ENCODE measurements at regions not wholly inside any gene's neighbourhood (a gene's known extent, or its start where the extent isn't known, plus 50 kb on each side); places are given as distances from the start of the nearest gene placed in this dataset.
A peak's percentile ranks its signal among the peaks of the same experiment; 100 is the strongest.

DNA sequence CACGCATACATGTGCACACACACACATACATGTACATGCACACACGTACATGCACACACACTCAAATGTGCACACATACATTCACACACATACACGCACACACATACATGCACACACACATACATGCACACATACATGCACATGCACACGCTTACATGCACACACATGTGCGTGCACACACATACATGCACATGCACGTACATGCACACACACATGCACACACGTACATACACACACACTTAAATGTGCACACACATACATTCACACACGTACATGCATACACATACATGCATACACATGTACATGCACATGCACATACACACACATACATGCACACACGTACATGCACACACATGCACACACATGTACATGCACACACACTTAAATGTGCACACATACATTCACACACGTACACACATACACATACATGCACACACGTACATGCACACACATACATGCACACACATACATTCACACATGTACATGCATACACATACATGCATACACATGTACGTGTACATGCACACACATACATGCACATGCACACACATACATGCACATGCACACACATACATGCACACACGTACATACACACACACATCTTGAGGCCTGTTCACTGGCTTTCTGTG lies 283.7 kb upstream of the ID2 start:
- no peak for DNase-seq (ENCODE audit: extremely low read depth in 1 of 11, low read depth in 9 of 11, low spot score in 4 of 11)

DNA sequence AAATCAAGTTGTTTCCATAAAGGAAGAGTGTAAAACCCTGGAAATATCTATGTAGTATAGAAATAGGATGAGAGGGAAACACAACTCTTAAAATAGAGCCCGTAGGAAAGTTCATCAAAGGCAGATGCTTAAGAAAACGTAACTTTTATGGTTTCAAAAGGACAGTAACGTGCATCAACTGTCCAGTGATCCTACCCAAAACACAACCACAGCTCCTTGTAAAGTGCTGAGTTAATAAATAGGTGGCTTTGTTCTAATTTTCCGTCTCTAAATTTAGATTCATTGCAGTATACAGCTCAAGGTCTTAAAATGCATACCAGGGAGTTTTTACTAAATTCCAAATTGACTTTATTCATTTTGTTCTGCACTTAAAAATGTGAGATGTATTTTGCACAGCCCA lies 282.1 kb upstream of the ID2 start:
- no peak for DNase-seq (ENCODE audit: extremely low read depth in 1 of 11, low read depth in 9 of 11, low spot score in 4 of 11)

DNA sequence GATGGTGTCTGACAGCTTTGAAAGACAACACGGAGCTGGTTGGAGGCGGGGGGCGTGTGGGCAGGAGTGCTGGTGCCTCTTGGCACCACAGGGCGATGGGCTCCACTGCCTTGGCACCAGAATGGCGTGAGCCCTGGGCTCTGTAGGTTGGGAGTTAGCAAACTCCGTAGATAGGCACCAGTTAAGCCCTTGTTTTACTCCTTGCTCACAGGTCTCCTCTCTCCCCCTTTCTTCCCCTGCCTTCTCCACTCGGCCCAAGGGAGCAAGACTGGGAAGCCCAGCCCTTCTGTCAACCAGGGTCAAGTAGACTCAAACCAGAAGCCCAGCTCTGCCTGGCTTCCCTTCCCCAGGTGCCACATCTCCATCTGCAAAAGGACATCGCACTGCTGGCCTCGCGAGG lies 281.7 kb upstream of the ID2 start:
- no peak for DNase-seq (ENCODE audit: extremely low read depth in 1 of 11, low read depth in 9 of 11, low spot score in 4 of 11)

DNA sequence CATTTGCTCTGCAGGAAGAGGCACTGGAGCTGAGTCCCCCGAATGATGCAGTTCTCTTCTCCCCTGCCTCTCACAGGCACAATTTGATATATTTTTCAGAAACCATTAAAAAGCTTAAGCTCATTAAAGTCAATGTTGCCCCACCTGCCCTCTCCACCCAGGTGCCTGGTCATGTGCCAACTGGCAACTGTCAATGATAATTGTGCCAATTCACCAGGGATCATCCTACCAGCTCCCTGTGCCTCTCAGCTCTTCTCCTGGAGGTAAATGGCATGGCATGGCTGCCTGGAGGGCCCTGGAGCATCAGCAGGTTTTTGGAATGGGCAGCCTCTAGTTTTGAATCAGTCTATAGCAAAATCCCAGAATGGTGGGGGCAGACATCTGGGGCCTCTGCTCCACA lies 279.6 kb upstream of the ID2 start:
- DNase-seq (ENCODE audit: extremely low read depth in 1 of 11, low read depth in 9 of 11, low spot score in 4 of 11) = no peak

DNA sequence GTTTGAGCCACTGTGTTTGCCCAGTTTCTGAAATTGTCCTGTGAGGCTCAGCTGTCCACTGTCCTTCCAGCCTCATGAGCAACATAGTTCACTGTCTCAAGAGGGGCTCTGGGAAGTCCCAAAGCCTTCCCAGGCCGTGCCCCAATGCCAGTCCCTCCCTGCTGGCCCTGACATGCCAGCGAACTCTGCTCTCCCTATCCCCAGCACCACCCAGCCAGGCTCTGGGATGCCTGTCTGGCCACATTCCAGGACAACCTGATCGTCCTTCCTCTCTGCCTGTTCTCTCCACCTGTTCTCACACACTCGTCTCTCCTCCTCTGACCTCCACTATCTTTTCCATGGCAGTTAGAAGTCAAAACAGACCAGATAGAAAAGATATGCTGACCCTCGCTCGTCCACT lies 278.0 kb upstream of the ID2 start:
- no peak for DNase-seq (ENCODE audit: extremely low read depth in 1 of 11, low read depth in 9 of 11, low spot score in 4 of 11)

DNA sequence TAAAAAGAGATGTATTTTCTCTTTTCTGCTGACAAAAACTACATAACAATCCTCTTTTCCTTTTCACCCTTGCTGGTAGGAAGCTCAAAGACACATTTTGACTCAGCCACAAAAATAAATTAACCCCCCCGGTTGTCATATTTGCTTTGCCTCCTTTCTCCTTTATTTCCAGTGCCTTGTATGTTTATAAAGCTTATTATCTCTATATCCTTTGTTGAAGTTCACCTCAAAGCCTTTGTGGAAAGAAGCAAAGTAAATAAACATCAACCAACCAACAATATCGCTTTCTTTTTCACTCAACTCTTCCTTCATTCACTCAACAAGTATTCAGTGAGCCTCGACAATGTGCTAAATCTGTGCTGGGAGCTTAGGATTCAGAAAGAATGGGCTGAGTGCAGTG lies 276.5 kb upstream of the ID2 start:
- no peak for DNase-seq (ENCODE audit: extremely low read depth in 1 of 11, low read depth in 9 of 11, low spot score in 4 of 11)

GRCh38 chr2:8406271-8406670 lies 275.6 kb upstream of the ID2 start:
- no peak for DNase-seq (ENCODE audit: extremely low read depth in 1 of 11, low read depth in 9 of 11, low spot score in 4 of 11)

- no peak for DNase-seq (ENCODE audit: extremely low read depth in 1 of 11, low read depth in 9 of 11, low spot score in 4 of 11)
Measured at GRCh38 chr2:8407332-8407731, 274.5 kb upstream of the ID2 start.

GRCh38 chr2:8408560-8409460 lies 273.0 kb upstream of the ID2 start:
- no peak for DNase-seq (ENCODE audit: extremely low read depth in 1 of 11, low read depth in 9 of 11, low spot score in 4 of 11)

DNA sequence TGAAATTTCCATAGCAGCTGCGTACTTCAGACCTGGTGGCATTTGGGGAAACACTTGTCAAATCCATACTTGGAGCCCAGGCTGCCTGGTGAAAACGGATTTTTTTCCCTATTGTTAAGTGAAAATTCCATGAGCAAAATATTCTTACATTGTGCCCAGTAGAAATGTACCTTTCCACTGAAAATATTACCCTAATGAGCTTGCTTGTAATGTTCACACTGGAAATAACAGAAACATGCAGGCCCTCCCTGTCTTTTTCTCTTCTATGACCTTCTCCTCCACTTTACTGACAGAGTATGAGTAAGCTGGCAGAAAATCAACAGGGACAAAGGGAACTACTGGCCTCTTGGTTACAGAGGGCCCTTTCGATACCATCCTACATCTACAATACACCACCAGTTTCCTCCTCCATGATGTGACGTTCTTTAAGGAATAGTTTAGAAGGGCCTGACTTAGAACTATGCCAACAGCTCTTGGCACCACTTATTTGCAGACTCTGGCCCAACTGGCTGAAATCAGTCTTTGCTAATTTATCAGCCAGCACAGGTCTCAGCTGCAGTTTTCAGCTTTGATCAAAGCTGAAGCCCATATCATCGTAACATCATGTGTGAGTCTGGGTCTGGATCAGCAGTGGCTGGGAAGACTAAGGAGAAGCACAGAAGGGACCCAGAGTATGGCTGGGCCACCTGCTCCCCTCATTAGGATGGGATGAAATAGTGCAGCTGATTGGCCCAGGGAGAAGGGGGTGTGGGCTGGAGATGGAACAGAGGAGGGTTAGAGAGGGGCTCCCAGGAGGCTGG lies 272.2 kb upstream of the ID2 start:
- no peak for DNase-seq (ENCODE audit: extremely low read depth in 1 of 11, low read depth in 9 of 11, low spot score in 4 of 11)

DNA sequence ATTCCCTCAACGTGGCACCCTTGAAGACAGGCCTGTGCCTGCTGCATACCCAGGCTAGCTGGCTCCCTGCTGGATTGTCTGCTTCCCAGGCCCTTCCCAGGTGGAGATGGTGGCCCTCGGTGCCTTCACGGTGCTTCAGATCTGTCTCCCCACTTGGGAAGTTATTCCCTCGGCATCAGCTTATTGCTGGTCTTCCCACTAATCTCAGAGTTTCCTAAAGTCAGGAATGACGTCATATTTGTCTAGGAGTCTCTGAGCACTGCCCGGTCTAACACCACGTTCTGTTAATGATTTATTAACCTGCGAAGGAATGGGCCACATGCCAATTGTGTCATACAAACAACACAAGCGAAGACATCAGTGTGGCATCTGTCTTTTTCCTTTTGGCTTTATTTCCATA lies 269.8 kb upstream of the ID2 start:
- DNase-seq (ENCODE audit: extremely low read depth in 1 of 11, low read depth in 9 of 11, low spot score in 4 of 11) = peak in 4 of 11 donors; percentile 20 to 59 (median 38)

- peak in 1 of 11 donors; percentile 31 for DNase-seq (ENCODE audit: extremely low read depth in 1 of 11, low read depth in 9 of 11, low spot score in 4 of 11)
Measured at GRCh38 chr2:8412586-8412985, 269.3 kb upstream of the ID2 start.

DNA sequence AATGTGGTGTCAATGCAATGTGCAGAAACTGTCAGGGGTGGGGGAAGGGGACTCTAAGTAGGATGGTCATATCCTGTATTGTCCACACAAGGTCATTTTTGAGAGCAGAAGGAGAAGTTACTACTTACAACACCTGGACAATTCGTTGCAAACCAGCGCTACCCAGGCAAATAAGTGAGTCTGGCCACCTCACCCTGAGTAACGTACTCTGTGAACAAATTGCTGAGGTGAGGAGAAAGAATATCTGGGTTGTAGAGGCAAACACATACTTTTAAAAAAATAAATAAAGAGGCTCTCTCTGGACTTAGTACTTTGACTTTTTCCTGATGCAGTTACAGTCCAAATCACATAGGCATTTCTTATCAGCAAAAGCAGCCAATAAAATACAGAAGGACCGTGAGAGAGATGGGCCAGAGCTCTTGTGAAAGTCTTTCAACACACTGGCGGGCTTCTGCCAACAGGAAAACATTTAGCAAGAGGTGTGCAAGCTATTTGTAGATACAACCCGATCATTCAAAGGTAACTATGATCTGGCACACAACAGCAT lies 268.2 kb upstream of the ID2 start:
- no peak for DNase-seq (ENCODE audit: extremely low read depth in 1 of 11, low read depth in 9 of 11, low spot score in 4 of 11)

GRCh38 chr2:8414946-8415879 lies 266.6 kb upstream of the ID2 start:
- no peak for DNase-seq (ENCODE audit: extremely low read depth in 1 of 11, low read depth in 9 of 11, low spot score in 4 of 11)

GRCh38 chr2:8416001-8416571 lies 265.8 kb upstream of the ID2 start:
- no peak for DNase-seq (ENCODE audit: extremely low read depth in 1 of 11, low read depth in 9 of 11, low spot score in 4 of 11)

GRCh38 chr2:8416849-8417832 lies 264.7 kb upstream of the ID2 start:
- DNase-seq (ENCODE audit: extremely low read depth in 1 of 11, low read depth in 9 of 11, low spot score in 4 of 11) = no peak

GRCh38 chr2:8418721-8419120 lies 263.1 kb upstream of the ID2 start:
- DNase-seq (ENCODE audit: extremely low read depth in 1 of 11, low read depth in 9 of 11, low spot score in 4 of 11) = no peak

Data from renal cortex interstitium (tissue), 11 donors.